ENCODE measurements at regions not wholly inside any gene's neighbourhood (a gene's known extent, or its start where the extent isn't known, plus 50 kb on each side); places are given as distances from the start of the nearest gene placed in this dataset.

DNA sequence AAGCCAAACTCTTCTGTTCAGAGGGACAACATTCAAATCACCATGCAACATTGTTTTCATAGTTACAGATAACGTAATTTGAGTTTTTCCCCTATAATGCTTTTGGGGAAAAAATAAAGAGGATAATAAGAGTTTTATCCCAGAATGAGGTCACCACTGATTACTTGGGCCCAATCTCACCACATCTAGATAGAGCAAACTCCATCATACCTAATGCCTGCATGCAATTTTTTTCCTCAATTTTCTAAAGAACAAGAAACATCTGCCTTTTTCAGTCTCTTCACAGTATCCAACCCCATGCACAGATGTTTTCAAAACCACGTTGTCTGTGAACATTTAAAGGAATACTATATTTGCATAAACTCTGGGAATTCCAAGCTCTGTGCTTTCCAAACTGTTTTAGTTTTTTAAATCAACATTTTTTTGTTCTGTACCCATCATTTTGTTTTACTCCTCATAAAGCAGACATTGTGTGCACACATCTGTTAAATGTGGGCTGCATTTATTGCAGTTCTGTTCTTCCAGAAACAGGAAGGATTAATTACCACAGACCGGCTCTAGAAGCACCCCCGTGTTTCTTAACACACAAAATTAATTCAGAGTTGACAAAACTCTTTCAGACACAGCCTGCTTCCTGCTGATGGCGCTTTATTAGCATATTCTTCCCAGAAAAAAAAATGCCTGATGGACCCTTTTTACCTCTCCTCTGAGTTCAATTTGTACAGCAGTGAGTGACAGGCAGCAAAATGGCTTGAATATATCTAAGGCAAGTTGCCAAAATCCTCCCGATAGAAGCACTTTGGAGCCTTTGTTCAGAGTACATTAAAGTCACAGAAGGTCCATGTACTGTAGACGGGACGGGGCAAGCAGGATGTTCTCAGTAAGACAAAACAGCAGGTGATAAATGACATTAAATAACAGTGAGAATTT is 1171.9 kb downstream of the EFNB2 start:
- H3K4me3 ChIP-seq (ENCODE audit: low read depth, low read length) = no peak overlapping the region
- DNase-seq (ENCODE audit: low read depth) = no peak
- TF ChIP-seq CTCF (IDR thresholded peaks at IDR 0.05; ENCODE audit: control insufficient read depth, extremely low read depth, insufficient read depth) = no peak

DNA sequence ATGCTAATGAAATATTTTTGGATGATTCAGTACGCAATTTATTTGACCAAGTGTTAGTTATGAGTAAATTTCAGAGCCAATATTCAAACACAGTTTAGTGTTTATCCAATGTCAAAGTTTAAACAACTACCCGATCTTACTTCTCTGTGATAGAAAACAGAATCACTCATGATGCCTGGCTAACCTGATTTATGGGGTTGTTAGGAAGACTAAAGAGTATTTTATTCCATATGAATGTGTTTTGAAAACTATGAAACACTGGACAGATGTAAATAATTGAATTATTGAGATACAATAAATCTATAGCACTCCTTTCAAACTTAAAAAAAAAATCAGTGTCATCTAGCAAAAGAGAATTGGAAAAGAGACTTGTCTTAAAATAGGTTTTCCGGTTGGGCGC is 1181.8 kb downstream of the EFNB2 start:
- DNase-seq (ENCODE audit: low read depth) = no peak
- H3K4me3 ChIP-seq (ENCODE audit: low read depth, low read length) = no peak overlapping the region
- TF ChIP-seq CTCF (IDR thresholded peaks at IDR 0.05; ENCODE audit: control insufficient read depth, extremely low read depth, insufficient read depth) = no peak

GRCh38 chr13:105349082-105349723 is 1186.3 kb downstream of the EFNB2 start:
- no peak for DNase-seq (ENCODE audit: low read depth)
- H3K4me3 ChIP-seq (ENCODE audit: low read depth, low read length) = no peak overlapping the region
- TF ChIP-seq CTCF (IDR thresholded peaks at IDR 0.05; ENCODE audit: control insufficient read depth, extremely low read depth, insufficient read depth) = no peak

DNA sequence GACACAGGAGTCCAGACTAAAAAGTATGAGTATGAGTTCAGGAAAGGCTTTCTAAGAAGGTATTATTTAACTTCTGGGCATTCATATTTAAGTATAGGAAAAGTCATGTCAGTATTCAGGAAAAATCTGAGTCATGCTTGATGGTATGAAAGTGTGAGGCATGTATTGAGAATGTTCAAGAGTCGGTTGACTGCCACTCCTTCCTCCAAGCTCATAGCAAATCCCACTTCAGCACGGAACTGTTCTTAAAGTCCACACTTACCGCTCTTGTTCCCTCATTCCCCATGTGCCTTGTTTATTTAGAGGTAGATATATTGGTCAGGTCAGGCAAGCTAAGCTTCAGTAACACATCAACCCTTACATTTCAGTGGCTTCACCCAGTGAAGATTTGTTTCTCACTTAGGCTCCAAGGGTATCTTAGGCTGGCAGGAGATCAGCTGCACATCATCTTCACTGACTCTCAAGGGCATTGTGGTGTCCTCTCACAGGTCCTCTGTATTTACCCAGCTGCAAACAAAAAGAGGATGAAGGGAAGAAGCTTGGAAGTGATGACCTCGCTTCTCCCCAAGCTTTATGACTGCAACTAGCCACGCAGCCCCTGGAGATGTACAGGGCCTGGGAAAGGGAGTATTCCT is 1189.2 kb downstream of the EFNB2 start:
- no peak for TF ChIP-seq CTCF (IDR thresholded peaks at IDR 0.05; ENCODE audit: control insufficient read depth, extremely low read depth, insufficient read depth)
- no peak overlapping the region for H3K4me3 ChIP-seq (ENCODE audit: low read depth, low read length)
- no peak for DNase-seq (ENCODE audit: low read depth)

DNA sequence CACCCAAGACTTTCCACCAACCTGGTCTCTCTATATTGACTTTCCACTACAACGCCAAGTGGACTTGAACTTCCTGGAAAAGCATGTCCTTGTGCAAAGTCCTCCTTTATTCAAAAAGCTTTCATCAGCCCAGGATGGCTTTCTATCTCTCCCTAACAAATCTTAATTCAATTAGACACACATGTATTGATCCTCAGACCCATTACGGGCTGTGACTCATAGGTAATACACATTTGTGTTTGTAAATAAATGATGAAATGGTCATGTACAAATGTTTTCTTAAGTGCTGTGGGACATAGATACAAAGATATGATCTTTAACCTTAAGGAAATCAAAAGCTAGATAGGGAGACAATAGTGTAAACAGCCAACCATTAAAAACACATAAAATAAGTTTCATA is 1189.7 kb downstream of the EFNB2 start:
- no peak overlapping the region for H3K4me3 ChIP-seq (ENCODE audit: low read depth, low read length)
- DNase-seq (ENCODE audit: low read depth) = no peak
- TF ChIP-seq CTCF (IDR thresholded peaks at IDR 0.05; ENCODE audit: control insufficient read depth, extremely low read depth, insufficient read depth) = no peak

- no peak for TF ChIP-seq CTCF (IDR thresholded peaks at IDR 0.05; ENCODE audit: control insufficient read depth, extremely low read depth, insufficient read depth)
Observed at GRCh38 chr13:105345131-105345530, 1190.3 kb downstream of the EFNB2 start.

More at GRCh38 chr13:105345131-105345530, 1190.3 kb downstream of the EFNB2 start:
- no peak for DNase-seq (ENCODE audit: low read depth)
- H3K4me3 ChIP-seq (ENCODE audit: low read depth, low read length) = no peak overlapping the region

Measured in LNCaP clone FGC (cell line).